ENCODE measurements at regions not wholly inside any gene's neighbourhood (a gene's known extent, or its start where the extent isn't known, plus 50 kb on each side); places are given as distances from the start of the nearest gene placed in this dataset.

- TF ChIP-seq, protein P1, sequence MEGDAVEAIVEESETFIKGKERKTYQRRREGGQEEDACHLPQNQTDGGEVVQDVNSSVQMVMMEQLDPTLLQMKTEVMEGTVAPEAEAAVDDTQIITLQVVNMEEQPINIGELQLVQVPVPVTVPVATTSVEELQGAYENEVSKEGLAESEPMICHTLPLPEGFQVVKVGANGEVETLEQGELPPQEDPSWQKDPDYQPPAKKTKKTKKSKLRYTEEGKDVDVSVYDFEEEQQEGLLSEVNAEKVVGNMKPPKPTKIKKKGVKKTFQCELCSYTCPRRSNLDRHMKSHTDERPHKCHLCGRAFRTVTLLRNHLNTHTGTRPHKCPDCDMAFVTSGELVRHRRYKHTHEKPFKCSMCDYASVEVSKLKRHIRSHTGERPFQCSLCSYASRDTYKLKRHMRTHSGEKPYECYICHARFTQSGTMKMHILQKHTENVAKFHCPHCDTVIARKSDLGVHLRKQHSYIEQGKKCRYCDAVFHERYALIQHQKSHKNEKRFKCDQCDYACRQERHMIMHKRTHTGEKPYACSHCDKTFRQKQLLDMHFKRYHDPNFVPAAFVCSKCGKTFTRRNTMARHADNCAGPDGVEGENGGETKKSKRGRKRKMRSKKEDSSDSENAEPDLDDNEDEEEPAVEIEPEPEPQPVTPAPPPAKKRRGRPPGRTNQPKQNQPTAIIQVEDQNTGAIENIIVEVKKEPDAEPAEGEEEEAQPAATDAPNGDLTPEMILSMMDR (IDR thresholded peaks at IDR 0.05) = no peak
- TF ChIP-seq POLR2A (IDR thresholded peaks at IDR 0.05) = no peak
Observed at GRCh38 chr13:61170856-61171255, 244.8 kb downstream of the PCDH20 start.

All from vagina (tissue), 2 donors.